NCI-H2196 (cell line): ENCODE measurements at regions not wholly inside any gene's neighbourhood (a gene's known extent, or its start where the extent isn't known, plus 50 kb on each side); places are given as distances from the start of the nearest gene placed in this dataset.

Experiments used
- DNase-seq: peaks from one replicate; lab custom pipeline; 2025; ENCODE audit not compliant: unreplicated experiment; lab: John Stamatoyannopoulos, UW

DNA sequence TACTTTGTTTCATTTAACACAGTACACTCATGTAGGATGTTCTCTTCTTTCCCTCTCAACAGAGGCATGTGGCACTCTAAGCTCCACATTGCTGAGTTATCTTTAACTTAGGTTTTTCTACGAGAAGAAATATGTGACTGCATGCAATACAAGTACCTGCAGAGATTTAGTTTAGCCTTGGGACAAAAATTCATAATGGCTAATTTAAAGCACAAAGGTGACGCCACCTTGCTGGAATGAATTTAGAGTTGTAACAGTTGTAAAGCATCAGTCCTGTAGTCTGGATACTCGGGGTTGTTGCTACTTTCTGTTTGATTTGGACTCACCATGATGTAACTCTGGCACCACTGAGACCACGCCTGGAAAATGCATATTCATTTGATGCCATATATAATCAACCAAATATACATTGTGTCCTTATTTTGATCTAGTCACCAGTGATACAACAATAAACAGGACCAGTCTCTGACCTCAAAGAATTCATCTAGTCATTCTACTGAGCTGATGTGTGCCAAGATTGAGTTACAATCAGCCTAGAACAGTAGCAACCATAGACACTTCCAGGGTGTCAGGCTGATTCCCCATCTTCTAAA lies 451.0 kb upstream of the ZFP42 start:
- DNase-seq = no peak

- DNase-seq = no peak
Measured at GRCh38 chr4:187547316-187547715, 448.3 kb upstream of the ZFP42 start.

GRCh38 chr4:187550256-187550950 lies 445.2 kb upstream of the ZFP42 start:
- no peak for DNase-seq

GRCh38 chr4:187552781-187553180 lies 442.8 kb upstream of the ZFP42 start:
- no peak for DNase-seq

DNA sequence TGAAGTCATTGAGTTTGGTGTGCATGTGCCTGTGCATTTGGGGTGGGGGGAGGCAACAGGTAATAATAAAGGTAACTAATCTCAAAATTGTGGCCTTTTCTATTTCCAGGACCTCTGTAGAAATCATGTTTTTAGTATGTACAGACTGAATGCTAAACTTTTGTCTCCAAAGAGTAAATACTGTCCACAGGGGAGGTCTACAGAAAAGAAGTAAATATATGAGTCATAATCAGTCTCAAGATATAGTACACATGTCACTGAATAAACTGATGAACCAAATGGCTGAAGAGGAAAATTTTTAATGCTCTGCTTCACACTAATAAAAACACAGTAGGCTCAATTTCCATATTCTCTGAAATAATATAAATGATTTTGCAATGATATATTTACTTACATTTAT lies 440.4 kb upstream of the ZFP42 start:
- DNase-seq = no peak

GRCh38 chr4:187558391-187558790 lies 437.2 kb upstream of the ZFP42 start:
- DNase-seq = no peak

DNA sequence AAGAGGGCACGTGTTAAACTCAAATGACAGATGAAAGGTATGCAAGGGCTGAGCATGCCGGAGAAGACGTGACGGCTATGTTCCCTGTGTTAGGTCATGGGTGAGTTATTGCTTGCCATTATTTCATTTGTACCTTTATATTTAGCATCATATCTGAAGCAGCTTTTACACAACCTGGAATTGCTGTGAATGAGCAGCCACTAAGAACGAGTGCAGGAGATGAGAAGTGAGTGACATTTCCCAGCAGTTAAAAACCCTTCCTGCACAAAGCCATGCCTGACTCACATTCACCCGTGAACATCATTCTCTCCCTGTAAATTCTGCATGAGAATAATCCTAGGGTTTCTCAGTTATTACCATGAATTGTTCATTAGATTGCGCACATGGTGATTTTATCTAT lies 433.2 kb upstream of the ZFP42 start:
- DNase-seq = no peak

GRCh38 chr4:187565416-187565815 lies 430.2 kb upstream of the ZFP42 start:
- DNase-seq = no peak

DNA sequence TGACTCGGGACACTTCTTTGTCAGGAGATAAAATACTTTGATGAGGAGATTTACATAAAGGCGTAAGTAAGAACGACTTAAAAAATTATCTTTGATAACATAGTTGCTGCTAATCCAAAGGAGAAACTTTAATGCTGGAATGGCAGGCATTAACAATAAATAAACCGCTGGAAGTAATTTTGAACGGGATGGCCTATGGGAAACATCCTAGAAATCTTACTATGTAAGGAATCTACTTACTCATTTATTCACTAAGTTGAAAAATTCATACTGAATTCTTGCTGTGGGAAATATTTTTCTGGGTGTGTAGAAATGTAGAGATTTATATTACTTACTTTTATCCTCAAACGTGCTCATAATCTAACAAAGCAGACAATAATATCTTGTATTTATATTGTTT lies 425.7 kb upstream of the ZFP42 start:
- DNase-seq = no peak

DNA sequence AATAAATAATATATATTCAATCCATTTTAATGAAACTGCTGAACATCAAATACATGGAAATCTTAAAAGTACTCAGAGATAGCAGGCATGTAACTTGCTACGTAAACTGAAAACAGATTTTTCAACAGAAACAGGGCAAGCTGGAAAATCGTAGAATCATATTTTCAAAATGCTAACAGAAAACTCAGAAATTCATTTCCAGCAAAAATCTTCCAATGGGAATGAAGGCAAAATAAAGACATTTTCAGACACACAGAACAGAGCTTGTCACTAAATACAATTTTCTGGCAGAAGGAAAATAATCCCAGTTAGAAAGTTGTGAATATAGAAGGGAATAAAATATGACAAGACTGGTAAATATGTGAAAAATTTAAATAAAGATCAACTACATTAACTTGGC lies 419.9 kb upstream of the ZFP42 start:
- DNase-seq = no peak

DNA sequence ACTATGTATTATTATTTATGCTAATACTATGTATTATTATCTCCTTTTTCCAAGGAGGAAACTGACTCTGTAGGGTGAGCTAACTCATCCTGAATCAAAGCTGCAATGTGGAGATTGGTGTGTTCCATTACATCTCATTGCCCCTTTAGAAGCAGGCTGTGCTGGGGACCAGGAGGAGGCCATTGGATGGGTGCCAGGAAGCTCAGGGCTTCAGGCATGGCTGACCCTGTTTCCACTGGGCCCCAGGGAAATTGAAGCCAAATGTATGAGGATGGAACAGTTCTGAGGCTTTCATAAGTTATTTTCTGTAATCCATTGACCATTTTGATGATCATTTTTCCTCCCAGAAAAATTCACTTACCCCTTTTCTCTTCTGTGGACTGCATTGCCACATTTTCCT lies 418.8 kb upstream of the ZFP42 start:
- no peak for DNase-seq

- no peak for DNase-seq
Measured at GRCh38 chr4:187577941-187578480, 417.6 kb upstream of the ZFP42 start.

DNA sequence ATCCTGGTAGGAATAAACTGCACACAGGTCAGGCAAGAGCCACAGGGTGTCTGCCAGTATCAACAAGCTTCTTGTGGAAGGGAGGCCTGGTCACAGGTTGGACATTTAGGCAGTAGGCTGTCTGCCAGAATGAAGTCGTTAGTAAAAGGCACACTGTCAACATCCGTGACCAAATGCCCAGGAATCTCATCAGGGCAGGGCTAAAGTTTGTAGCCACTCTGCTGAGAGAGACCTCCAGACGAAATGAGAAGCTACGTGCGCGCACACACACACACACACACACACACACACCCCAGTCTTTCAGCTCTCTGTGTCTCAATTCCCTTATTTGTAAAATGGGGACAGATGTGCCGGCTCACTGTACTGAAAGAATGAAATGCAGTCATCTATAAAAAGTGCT lies 408.7 kb upstream of the ZFP42 start:
- DNase-seq = no peak

- no peak for DNase-seq
Measured at GRCh38 chr4:187598196-187598595, 397.4 kb upstream of the ZFP42 start.

GRCh38 chr4:187602339-187603092 lies 393.1 kb upstream of the ZFP42 start:
- DNase-seq = no peak

DNA sequence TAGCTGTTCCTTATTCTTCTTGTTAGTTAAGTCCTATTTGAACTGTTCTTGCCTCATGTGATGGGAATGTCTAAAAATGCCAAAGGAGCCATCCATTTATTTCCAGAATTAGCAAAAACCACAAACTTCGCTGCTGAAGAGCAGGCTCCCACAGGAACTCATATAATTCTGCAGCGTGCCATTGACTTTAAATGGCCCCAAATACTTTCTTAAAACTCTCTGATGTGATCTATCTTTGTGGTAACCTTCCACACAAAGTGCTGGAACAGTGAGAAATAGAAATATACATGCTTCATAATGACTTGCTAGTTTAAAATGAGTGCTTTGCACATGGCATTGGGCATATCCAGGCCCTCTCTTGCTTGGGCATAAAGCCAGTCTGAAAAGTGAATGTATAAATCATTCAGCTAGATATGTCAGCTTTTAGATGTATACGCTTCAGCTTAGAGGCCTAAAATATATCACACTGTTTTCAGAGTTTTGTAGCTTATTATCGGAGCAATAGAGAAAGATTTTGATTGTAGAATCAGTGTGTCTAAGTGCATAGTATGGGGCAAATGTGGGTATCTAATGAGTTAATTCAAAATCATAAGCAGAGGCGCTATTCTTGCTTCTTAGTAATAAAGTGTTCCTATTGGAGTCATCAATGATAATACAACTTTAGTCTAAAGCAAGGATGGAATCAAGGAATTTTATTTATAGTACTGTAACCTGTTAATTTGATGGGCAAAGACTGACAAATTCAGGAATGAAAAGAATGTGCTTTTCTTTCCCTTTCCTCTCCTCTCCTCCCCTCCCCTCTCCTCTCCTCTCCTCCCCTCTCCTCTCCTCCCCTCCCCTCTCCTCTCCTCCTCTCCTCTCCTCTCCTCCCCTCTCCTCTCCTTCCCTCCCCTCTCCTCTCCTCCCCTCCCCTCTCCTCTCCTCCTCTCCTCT lies 392.2 kb upstream of the ZFP42 start:
- no peak for DNase-seq

GRCh38 chr4:187604984-187605383 lies 390.6 kb upstream of the ZFP42 start:
- DNase-seq = no peak

DNA sequence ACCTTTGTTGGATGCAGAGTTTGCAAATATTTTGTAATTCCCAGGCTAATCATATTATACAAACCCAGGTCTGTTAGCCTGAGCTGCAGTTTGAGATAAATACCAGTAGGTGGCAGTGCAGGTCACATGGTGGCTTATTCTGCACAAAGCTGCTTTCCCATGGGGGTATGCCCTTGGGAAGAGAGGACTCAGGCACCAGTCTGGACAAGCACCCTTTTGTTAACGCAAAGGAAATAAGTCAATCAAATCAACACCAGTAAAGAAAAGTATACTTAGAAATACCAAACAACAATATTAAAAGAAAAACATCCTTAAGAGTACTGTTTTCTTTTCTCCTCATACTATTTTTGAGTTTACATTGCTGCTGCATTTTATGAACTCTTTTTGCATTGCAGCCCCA lies 389.0 kb upstream of the ZFP42 start:
- DNase-seq = peak; percentile 4

DNA sequence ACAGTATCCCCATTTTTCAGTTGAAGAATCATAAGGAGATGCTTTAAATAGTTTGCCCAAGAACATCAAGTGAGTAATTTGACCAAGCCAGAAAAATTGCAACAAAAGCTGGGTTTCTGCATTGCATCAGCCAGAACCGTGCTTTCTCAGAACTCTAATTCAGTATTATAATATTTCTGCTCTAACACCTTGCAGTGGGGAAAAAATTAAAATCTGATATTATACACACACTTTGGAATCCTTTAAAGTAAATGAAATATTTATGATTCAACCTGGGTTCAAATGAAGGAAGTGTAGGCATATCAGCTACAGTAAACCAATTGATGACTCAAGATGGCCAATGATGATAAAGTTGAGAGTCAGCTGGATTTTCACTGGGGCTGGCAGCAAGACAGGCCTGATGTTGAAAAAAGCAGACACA lies 387.6 kb upstream of the ZFP42 start:
- DNase-seq = no peak

DNA sequence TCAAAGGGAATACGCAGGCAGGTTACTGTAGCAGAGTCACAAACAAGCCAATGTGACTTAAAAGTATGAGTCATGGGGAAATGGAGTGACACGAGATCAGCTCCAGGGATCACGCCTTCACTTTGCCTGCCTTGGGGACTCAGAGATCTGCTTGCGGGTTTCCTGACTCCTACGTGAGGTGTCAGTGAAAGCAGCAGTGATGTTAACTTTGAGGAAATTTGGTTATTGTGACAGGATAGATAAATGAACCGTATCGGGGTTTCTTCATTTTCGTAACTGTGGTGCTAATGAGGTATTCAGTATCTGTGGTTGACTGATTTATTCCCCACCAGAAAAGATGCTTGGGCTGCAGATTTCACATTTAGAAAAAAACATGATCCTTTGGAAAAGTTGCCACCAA lies 383.3 kb upstream of the ZFP42 start:
- DNase-seq = no peak
